Left hindlimb (tissue), 1 donor: ENCODE measurements at regions not wholly inside any gene's neighbourhood (a gene's known extent, or its start where the extent isn't known, plus 50 kb on each side); places are given as distances from the start of the nearest gene placed in this dataset.

ENCODE experiments used
- DNase-seq: peaks from one replicate; pipeline ENCODE4 v3.0.0-alpha.2; 2018

DNA sequence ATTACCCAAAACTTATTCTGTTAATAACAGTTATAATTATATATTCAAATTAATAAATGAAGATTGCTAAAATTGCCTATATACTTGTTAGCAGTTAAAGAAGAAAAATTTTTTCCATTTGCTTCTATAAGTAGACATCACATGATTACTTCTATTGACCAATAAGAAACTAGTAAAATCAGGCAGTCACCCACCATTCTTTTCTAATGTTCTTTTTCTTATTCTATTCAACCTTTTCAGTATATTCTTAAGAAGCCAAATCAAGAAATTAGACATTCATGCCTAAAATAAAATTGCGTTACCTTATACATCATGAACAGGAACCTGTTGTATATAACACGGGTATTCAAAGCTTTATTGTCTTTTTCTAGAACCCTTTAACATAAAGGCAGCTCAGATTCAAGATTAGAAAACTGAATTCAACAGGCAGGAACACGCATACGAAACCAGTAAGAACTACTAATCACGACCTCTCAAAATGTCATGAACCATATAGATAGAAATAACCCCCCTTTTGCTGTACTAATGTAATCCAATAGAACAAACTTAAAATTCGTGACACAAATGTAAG lies 568.1 kb upstream of the DIPK2B start:
- no peak for DNase-seq

GRCh38 chrX:45766981-45767501 lies 566.4 kb upstream of the DIPK2B start:
- no peak for DNase-seq

DNA sequence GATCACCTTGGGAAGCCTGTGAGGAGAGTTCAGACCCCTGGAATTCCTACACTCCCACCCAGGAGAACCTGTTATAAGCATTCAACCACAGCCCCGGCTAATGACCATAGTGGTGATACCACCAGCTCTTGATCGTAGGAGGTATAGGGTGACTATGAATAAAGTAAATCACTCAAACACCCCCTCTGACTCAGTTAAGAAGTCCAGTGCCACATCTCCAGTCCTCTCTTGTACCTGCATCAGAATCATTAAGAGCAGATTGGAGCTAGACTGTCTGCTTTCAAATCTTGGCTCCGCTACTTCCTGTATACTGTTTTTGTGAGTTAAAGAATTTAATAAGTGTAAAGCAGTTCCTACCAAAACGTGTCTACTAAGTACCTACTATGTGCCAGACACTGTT lies 565.1 kb upstream of the DIPK2B start:
- DNase-seq: no peak

GRCh38 chrX:45765281-45765680 lies 564.6 kb upstream of the DIPK2B start:
- no peak for DNase-seq

GRCh38 chrX:45762699-45763647 lies 562.3 kb upstream of the DIPK2B start:
- DNase-seq: no peak

- no peak for DNase-seq
Observed at GRCh38 chrX:45761920-45762319, 561.2 kb upstream of the DIPK2B start.

DNA sequence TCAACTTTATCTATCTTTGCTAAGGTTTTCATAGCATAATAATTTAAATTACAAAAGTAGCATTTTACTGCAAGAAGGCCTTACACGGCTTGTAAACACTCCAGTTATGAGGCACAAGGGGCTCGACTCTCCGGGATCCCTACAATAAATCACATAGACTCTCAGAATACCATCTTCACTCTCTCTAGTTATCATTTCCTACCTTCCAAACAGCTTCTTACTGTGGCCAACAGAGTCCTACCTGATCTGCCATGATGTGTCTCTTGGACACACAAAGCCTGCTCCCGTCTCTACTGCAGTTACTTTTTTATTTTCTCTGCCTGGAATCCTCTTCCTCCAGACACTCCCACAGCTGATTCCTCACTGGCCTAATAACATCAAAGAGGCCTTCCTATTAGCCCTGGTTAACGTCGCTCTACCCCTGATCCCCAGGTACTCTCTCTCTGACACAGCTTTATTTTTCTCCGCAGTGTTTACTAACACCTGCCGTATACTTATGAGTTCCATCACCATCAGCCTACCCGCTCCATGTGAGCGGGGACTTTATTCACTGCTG lies 559.6 kb upstream of the DIPK2B start:
- no peak for DNase-seq

GRCh38 chrX:45758738-45759397 lies 558.2 kb upstream of the DIPK2B start:
- DNase-seq: no peak

- DNase-seq: no peak
Observed at GRCh38 chrX:45758319-45758718, 557.6 kb upstream of the DIPK2B start.

- no peak for DNase-seq
Observed at GRCh38 chrX:45757272-45757671, 556.6 kb upstream of the DIPK2B start.

- DNase-seq: no peak
Observed at GRCh38 chrX:45756557-45756956, 555.9 kb upstream of the DIPK2B start.

DNA sequence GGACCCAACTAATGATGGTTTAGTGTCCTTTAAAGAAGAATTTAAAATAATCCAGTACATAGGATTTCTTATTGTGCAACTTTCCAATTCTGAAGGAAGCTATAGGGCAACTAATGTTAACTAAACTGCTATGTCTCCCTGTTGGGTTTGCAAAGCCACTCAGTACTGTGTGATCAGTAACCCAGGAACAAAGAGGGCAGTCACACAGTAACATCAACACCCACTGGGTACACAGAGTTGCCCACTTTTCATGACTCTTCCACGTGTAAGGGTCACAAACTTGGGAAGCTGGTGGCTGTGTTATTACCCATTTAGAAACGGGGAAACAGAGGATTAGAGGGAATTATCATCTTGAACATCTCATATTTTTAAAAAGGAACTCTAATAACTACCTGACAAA lies 555.0 kb upstream of the DIPK2B start:
- DNase-seq: no peak

DNA sequence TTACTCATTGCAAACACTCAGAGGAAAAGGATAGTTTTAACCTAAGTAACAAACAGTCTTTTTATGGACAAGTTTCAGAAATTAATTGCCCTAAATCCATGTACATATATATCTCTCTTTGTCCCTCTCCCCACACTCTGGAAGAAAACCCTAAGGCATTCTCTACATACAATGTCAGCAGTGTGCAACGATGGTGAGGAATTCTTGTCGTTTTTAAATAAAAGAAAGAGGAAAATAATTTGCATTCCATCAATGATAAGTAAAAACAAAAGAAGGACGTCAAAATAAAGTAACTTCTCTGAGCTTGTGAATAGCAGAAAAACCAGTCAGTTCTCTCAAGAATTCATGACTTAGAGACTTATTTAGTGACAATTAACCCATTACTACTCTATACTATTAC lies 550.5 kb upstream of the DIPK2B start:
- no peak for DNase-seq

DNA sequence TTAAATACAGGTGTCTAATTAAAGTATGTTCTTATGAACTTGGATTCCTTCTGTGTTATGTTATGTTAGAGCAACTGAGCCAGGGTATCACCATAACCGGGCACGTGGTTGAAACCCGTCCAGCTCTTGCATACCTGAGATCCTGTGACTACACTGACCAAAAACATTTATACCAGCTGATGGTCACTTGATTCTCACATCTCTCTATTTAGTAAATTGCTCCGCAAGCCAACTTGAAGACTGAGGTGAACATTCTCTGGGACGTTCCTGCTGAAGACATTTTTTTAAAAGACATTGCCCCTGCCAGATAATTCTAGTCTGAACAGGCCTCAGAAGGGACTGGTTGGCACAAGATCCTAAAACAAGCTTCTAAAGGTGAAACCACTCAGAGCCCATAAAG lies 550.0 kb upstream of the DIPK2B start:
- DNase-seq: no peak

DNA sequence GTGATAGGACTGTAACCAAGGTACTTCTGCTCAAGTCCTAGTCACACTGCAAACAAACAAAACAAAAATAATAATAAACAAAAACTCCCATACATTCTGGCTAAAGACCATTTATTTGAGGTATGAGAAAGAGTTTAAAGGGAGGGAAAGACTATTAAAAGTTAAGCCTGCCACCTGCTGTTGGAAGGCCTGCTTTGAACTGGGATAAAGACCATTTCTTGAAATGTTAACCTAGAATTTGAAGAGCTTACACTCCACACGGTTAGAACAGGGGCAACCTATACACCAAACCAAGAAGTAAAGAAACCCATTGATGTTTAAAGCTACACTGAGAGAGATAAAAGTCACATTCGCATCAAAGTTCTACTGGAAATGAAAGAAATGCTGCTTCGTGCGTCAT lies 548.7 kb upstream of the DIPK2B start:
- no peak for DNase-seq

DNA sequence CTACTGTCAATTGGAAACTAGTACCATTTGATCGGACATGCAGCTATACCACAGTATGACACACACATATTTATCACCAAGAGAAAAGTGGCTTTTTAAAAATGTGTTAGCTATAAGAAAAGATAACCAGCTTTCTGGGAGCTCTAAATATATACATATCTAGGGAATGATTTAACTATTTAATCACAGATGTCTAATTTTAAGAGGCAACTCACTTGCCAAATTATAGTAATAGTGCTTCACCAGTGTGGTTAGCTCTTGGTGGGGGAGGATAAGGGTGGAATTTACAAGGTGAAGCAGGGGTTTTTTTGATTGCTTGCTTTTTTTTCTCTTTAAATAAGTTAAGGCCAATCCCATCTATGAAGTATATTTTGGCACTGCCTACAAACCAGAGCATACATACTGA lies 547.7 kb upstream of the DIPK2B start:
- DNase-seq: no peak

DNA sequence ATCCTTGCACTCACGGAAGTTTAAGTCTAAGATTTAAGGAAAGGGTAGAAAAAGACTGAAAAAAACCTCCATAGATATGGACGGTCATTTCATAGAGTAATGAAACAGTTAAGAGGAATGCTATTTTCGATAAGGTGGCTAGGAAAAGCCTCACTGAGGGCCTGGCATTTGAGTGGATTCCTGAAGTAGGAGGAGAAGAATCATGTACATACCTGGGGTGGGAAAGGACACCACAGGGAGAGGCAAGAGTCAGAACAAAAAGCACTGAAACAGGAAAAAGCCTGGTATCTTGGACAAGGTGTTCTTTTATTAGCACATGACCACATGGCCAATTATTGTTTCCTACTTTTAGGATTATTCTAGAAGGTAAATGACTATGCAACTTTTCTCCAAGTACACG lies 547.2 kb upstream of the DIPK2B start:
- no peak for DNase-seq

DNA sequence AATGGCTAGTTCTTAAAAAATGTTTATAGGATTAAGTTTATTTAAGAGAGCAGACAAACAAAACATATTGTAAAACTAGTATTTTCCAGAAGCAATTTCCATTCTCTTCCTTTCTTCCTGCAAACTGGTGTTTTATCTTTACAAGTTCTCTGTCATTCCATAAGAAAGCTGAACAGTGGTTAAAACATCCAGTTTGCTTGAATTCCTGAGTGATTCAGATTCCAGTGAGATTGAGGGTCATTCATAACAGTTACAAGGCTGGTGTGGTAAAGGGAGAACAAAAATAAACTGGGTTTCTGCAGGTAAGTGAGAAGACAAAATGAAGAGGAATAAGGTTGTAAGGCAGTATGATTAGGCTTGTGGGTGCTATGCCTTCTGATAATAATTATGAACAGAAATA lies 544.8 kb upstream of the DIPK2B start:
- no peak for DNase-seq

DNA sequence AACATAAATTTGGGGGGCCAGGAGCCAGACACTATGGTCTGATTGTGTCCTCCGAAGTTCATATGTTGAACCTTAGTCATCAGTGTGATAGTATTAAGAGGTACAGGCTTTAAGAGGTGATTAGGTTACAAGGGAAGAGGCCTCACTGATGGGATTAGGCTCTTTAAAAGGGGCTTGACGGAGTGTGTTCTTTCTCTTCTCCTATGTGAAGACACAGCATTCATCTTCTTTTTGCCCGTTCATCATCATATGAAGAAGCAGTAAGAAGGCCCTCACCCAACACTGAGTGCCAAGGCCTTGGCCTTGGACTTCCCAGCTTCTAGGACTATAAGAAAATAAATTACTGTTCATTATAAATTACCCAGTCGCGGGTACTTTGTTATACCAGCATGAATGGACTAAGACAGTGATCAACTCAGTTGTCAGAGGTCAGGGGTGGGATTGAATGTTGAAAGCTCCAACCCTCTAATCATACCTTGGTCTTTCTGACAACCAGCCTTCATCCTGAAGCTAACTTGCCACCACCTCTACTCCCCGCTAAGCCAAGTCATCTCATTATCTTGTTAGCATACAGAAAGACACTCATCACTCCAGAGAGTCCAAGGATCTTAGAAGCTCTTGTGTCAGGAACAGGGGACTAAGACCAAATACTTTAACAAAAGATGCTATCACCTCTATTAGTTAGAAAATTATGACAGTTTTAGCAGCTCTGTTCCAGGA lies 543.4 kb upstream of the DIPK2B start:
- DNase-seq: no peak

- DNase-seq: no peak
Observed at GRCh38 chrX:45743081-45743533, 542.4 kb upstream of the DIPK2B start.

DNA sequence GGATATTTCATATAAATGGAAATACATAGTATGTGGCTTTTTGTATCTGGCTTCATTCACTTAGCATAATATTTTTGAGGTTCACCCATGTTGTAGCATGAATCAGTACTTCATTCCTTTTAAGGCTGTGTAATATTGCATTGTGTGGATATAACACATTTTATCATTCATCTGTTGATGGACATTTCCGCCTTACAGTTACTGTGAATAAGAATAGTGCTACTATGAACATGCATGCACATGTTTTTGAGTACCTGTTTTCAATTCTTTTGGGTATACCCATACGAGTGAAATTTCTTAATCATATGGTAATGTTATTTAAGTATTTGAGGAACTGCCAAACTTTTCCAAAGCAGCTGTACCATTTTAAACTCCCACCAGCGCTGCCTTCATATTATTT lies 539.6 kb upstream of the DIPK2B start:
- no peak for DNase-seq

DNA sequence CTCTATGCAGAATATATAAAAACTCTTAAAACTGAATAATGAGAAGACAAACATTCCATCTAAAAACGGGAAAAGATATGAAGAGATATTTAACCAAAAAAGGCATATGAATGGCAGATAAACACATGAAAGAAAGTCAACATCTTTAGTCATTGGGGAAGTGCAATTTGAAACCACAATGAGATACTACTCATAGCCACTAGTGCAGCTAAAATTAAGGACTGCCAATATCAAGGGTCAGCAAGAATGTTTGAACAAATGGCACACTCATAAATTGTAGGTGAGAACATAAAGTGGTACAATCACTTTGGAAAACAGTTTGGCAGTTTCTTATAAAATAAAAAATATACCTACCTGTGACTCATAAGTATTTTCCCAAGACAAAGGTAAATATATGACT lies 534.9 kb upstream of the DIPK2B start:
- DNase-seq: no peak

DNA sequence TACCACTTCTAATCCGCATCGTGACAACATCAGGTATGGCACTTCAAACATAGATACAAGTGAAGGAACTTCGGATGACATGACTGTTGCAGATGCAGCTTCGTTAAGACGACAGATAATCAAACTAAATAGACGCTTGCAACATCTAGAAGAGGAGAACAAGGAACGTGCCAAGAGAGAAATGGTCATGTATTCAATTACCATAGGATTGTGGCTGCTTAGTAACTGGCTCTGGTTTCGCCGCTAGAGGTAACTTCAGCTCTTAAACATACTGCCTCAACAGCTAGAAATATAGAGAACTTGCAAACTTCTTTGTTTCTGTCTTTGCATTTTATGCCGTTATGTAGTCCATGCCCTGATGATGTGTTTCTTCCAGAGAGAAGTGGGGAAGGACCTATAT lies 530.8 kb upstream of the DIPK2B start:
- DNase-seq: no peak
